ENCODE measurements at regions not wholly inside any gene's neighbourhood (a gene's known extent, or its start where the extent isn't known, plus 50 kb on each side); places are given as distances from the start of the nearest gene placed in this dataset.

- TF ChIP-seq EZH2 (IDR thresholded peaks at IDR 0.05; ENCODE audit: borderline replicate concordance, insufficient read depth, low read depth, low read length, poor library complexity, severe bottlenecking) (no peak), CTCF (IDR thresholded peaks at IDR 0.05) (no peak)
- Mint-ChIP-seq H3K27me3 (no peaks in the 10 kb centered on the region), H3K4me3 (no peak overlapping the region), H3K9me3 (ENCODE audit: insufficient read depth) (peaks cover 8% of the 10 kb centered on the region), H3K27ac (no peak overlapping the region), H3K4me1 (no peaks in the 10 kb centered on the region)
- Histone ChIP-seq H3K9ac (ENCODE audit: low read length) (no peak overlapping the region), H3K79me2 (ENCODE audit: control insufficient read depth, insufficient read depth, low read length) (no peaks in the 10 kb centered on the region), H4K20me1 (ENCODE audit: control insufficient read depth, insufficient read depth, low read length, poor library complexity, severe bottlenecking) (no peaks in the 10 kb centered on the region), H3K4me1 (ENCODE audit: control insufficient read depth in 2 of 2, insufficient read depth in 2 of 2, low read length in 2 of 2) (no peaks in the 10 kb centered on the region), H3K27me3 (replicated peaks in 1 of 4; ENCODE audit: control extremely low read depth in 1 of 4, control insufficient read depth in 3 of 4, insufficient read depth in 4 of 4, low read length in 3 of 4) (no peaks in the 10 kb centered on the region), H2AFZ (ENCODE audit: insufficient read depth, low read depth, low read length, poor library complexity, severe bottlenecking) (no peak overlapping the region), H3K4me2 (replicated peaks; ENCODE audit: low read depth, low read length, poor library complexity, severe bottlenecking) (no peak overlapping the region), H3K9me3 (ENCODE audit: control extremely low read depth in 1 of 3, control insufficient read depth in 2 of 3, insufficient read depth in 1 of 3, low read length in 2 of 3) (peaks cover 0 to 6% (median 0%) of the 10 kb centered on the region in 3 donors), H3K4me3 (ENCODE audit: control extremely low read depth in 1 of 5, extremely low read depth in 1 of 5, insufficient read depth in 1 of 5, low read depth in 2 of 5, low read length in 4 of 5) (no peak overlapping the region), H3K36me3 (replicated peaks in 1 of 2; ENCODE audit: control extremely low read depth in 1 of 2, control insufficient read depth in 1 of 2, extremely low read depth in 1 of 2, insufficient read depth in 2 of 2, low read length in 1 of 2) (no peaks in the 10 kb centered on the region), H3K27ac (ENCODE audit: low read length in 2 of 2) (no peak overlapping the region)
- DNase-seq (no peak), ATAC-seq (ENCODE audit: low read depth) (no peak)
- ChIA-PET POLR2A (no interaction called here), CTCF (no interaction called here)
- no CpG with 5 or more reads among the region's 1 CpG for WGBS (ENCODE audit: insufficient coverage)
- intact Hi-C loops (cut with micrococcal nuclease), result no loop called here
Observed at GRCh38 chr7:136105191-136105590, 128.0 kb upstream of the MTPN start.

GRCh38 chr7:136104269-136104603 lies 127.1 kb upstream of the MTPN start:
- H3K27ac Mint-ChIP-seq, result no peak overlapping the region
- H3K9me3 ChIP-seq (ENCODE audit: control extremely low read depth in 1 of 3, control insufficient read depth in 2 of 3, insufficient read depth in 1 of 3, low read length in 2 of 3), result peaks cover 0 to 6% (median 0%) of the 10 kb centered on the region in 3 donors
- H3K9ac ChIP-seq (ENCODE audit: low read length), result no peak overlapping the region
- no peak overlapping the region for H3K4me2 ChIP-seq (replicated peaks; ENCODE audit: low read depth, low read length, poor library complexity, severe bottlenecking)
- H3K4me3 ChIP-seq (ENCODE audit: control extremely low read depth in 1 of 5, extremely low read depth in 1 of 5, insufficient read depth in 1 of 5, low read depth in 2 of 5, low read length in 4 of 5), result no peak overlapping the region
- H3K27me3 Mint-ChIP-seq, result no peaks in the 10 kb centered on the region
- H2AFZ ChIP-seq (ENCODE audit: insufficient read depth, low read depth, low read length, poor library complexity, severe bottlenecking), result no peak overlapping the region
- 64% methylated on average over 2 of the region's 2 CpGs for WGBS (ENCODE audit: insufficient coverage)
- no peaks in the 10 kb centered on the region for H3K79me2 ChIP-seq (ENCODE audit: control insufficient read depth, insufficient read depth, low read length)
- no peak overlapping the region for H3K4me3 Mint-ChIP-seq
- ChIA-PET CTCF (no interaction called here), POLR2A (no interaction called here)
- no peaks in the 10 kb centered on the region for H4K20me1 ChIP-seq (ENCODE audit: control insufficient read depth, insufficient read depth, low read length, poor library complexity, severe bottlenecking)
- H3K9me3 Mint-ChIP-seq (ENCODE audit: insufficient read depth), result peaks cover 8% of the 10 kb centered on the region
- no peak for TF ChIP-seq EZH2 (IDR thresholded peaks at IDR 0.05; ENCODE audit: borderline replicate concordance, insufficient read depth, low read depth, low read length, poor library complexity, severe bottlenecking)
- no peak for TF ChIP-seq CTCF (IDR thresholded peaks at IDR 0.05)
- no peaks in the 10 kb centered on the region for H3K27me3 ChIP-seq (replicated peaks in 1 of 4; ENCODE audit: control extremely low read depth in 1 of 4, control insufficient read depth in 3 of 4, insufficient read depth in 4 of 4, low read length in 3 of 4)
- ATAC-seq (ENCODE audit: low read depth), result no peak
- no peaks in the 10 kb centered on the region for H3K36me3 ChIP-seq (replicated peaks in 1 of 2; ENCODE audit: control extremely low read depth in 1 of 2, control insufficient read depth in 1 of 2, extremely low read depth in 1 of 2, insufficient read depth in 2 of 2, low read length in 1 of 2)
- no peaks in the 10 kb centered on the region for H3K4me1 Mint-ChIP-seq
- H3K4me1 ChIP-seq (ENCODE audit: control insufficient read depth in 2 of 2, insufficient read depth in 2 of 2, low read length in 2 of 2), result no peaks in the 10 kb centered on the region
- no peak for DNase-seq
- no peak overlapping the region for H3K27ac ChIP-seq (ENCODE audit: low read length in 2 of 2)
- intact Hi-C loops (cut with micrococcal nuclease), result no loop called here

Data from B cell (primary cell).